ENCODE measurements at regions not wholly inside any gene's neighbourhood (a gene's known extent, or its start where the extent isn't known, plus 50 kb on each side); places are given as distances from the start of the nearest gene placed in this dataset.
"Not testable (repeated sequence)": the region's sequence is repeated elsewhere in the genome, so short reads cannot be mapped to it uniquely, and the experiment has no call there.

GRCh38 chr20:19901226-19901625 lies 115.9 kb upstream of the NAA20 start:
- no peak for DNase-seq

GRCh38 chr20:19903168-19903811 lies 113.9 kb upstream of the NAA20 start:
- peak in 1 of 5 experiments; percentile 58 for DNase-seq

DNA sequence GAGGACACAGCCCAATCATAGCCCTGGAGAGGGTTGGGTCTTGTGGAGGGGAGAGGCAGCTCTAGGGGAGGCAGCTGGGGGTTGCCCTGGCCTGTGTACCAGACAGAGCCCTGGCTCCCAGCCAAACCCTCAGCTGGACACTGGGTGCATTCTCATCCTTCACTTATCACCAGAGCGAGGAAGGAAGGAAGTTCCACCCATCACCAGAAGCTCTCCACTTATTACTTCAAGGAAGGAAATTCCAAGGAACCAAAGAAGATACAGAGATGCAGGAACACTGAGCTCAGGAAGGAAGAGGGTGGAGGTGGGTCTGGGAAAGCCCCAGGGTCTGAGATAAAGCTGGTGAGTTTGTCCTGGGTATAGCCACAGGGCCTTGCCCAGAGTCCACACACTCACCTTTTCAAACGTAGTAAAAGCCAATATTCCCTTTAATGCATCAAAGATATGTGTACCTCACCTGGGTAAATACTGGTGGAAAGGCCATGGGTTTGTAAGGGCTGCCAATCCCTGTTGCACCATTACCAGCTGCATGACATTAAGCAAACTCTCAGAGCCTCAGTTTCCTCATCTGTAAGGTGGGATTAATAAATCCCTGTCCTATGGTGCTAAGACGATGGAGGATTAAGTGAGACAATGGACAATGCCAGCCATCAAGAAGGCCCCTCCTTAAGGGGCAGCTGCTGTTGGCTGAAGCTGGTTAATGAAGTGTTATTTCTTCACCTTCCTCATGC lies 109.7 kb upstream of the NAA20 start:
- DNase-seq: no peak

DNA sequence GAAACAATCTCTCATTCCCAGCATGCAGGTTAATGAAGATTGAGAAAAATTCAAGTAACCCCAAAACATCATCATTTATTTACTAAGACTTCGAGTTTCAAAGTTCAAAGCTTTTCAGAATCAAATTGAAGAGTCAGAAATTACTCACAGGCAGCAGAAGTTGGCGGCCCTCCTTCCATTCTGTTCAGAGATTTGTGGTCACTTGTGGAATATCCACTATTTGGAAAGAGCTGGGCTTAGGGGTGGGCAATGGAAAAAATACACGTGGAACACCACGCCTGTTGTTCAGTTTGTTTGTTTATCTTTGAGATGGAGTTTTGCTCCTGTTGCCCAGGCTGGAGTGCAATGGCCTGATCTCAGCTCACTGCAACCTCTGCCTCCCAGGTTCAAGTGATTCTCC lies 108.6 kb upstream of the NAA20 start:
- DNase-seq: no peak

DNA sequence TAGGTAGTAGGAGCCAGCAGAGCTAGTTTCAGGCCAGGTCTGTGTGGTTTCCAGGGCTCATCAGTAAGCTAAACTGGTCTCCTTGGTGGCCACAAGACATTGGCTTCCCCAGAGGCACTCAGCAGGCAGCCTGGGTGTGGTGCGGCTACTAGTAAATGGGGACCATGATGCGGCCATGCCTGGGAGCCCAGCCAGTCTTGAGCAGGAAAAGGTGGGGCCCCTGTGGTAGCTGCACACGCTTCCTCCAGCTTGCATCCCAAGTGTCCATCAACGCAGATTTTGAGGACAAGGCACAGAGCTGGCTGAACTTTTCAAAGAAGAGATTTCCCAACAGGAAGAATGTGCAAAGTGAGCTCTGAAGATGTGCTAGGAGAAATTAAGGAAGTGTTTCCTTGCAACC lies 107.4 kb upstream of the NAA20 start:
- DNase-seq: no peak

- no peak for DNase-seq
Observed at GRCh38 chr20:19911810-19912382, 105.3 kb upstream of the NAA20 start.

GRCh38 chr20:19913349-19913748 lies 103.8 kb upstream of the NAA20 start:
- no peak for DNase-seq

- DNase-seq: no peak
Observed at GRCh38 chr20:19913927-19914614, 103.1 kb upstream of the NAA20 start.

DNA sequence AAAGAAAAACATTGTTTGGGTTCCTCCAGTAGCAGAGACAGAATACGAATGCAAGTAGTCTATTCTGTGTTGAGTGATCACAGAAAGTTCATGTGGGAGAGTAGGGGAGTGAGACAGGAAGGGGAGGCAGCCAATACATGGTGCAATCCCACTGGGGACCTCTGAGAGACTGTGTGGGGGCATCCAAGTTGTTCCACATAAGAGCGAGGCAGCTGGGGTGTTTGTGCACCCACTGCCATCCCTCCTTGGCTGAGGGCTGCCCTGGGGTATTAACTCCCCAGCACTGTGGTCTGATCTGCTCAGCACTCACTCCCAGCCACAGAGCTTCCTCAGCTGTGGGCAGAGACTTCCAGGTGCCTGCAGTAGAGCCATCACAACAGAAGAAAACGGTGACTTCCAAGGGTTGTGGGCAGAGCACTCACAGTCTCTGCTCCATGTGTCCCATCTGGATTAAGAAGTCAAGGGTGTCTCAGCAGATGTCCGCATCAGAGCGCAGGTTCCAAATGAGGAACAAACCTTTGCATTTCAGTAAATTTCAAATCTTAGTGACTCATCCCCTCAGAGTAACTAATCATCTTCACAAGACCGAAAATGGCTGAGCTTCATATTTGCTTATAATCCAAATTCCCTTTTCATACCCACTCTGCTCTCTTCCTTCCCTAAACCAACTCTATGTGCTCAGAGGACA lies 101.9 kb upstream of the NAA20 start:
- no peak for DNase-seq

DNA sequence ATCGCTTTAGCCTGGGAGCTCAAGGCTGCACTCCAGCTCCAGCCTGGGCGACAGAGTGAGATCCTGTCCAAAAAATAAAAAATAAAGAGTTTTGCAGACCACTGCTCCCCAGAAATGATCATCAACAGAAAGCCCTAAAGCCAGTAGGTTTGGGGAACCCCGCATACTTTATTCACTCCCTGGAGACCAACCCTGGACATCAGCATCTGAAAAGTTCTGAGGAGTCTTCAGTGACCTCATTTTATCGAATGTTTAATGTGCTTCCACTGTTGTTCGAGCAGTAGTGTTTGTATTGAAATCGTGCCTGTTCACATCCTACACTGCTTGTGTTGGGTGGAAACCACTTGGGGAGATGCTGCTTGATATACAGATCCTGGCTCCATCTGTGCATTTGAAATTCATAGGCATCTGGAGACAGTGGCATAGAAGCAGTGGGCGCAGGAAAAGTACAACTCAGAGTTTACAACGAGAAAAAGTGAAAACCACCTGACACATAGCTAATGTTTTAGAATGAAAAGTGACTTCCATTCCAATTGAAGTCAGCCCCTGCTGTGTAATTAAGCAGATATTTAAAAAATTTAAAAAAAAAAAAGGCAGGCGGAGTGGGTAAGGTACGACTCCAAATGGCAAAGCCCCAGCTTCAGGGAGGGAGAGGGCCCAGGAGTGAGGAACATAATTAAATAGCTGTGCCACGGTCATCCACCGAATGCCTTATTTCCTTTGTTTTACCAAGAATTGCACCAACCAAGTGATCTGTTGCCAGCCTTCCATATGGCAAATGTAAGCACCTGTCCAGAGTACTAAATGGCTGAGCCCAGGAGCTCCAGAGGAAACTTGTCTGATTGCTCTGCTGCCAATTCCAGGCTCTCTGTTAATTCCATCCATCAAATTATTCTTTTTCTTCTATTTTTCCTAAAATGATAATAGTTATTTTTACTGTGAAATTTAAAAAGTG lies 100.4 kb upstream of the NAA20 start:
- no peak for DNase-seq

GRCh38 chr20:19918965-19919329 lies 98.2 kb upstream of the NAA20 start:
- no peak for DNase-seq

DNA sequence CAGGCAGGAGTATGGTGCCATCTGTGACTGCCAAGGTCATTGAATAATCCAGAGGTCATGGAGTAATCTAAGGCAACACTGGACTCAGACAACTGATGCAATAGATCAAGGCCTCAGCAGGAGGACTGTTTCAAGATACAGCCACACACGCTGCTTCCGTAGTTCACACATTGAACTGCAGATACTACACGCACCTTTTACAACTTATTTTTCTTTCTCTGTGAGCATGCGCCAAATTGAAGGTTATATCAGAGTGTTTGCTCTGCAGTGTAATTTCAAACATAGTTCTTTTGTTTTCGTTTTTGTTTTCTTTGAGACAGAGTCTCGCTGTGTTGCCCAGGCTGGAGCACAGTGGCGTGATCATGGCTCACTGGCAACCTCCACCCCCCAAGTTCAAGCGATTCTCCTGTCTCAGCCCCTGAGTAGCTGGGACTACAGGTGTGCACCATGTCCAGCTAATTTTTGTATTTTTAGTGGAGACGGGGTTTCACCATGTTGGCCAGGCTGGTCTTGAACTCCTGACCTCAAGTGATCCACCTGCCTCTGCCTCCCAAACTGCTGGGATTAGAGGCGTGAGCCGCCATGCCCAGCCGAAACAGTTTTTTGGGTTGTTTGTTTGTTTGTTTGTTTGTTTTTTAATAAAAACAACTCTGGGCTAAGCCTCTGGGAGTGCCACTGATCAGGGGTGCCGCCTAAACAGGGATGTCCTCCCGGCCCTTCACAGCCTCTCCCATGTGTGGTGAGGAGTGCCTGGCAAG lies 96.6 kb upstream of the NAA20 start:
- DNase-seq: no peak

DNA sequence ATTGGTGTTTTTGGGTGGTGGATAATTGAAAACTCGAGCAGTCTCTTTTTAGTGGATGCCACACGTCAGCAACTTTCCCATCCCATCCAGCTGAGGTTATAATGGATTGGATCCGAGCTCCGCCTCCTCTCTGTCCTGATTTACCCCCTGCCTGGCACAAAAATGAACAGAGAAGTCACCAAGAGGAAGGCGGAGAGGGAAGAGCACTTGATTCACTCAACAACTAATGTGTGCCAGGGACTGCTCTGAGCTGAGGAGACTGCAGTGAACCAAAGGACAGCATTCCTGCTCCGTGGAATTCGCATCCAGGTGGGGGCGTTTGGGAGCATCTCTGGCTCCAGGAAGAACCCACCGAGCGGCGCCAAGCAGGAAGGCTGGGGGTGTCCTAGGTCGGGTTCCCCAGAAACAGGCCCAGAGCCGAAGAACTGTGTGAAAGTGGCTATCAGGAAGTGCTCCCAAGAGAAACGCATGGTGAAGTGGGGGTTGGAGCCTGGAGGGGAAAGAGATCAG lies 95.8 kb upstream of the NAA20 start:
- no peak for DNase-seq

DNA sequence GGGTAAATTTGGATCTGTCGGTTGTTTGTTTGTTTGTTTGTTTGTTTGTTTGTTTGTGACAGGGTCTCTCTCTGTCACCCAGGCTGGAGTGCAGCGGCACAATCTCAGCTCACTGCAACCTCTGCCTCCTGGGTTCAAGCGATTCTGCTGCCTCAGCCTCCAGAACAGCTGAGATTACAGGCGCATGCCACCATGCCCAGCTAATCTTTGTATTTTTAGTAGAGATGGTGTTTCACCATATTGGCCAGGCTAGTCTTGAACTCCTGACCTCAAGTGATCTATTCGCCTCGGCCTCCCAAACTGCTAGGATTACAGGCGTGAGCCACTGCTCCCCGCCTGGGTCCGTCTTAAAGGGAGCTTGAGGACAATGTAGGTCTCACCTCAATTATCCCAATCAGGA lies 95.3 kb upstream of the NAA20 start:
- DNase-seq: not testable (repeated sequence)

- DNase-seq: no peak
Observed at GRCh38 chr20:19922716-19923115, 94.4 kb upstream of the NAA20 start.

- DNase-seq: no peak
Observed at GRCh38 chr20:19923762-19924161, 93.4 kb upstream of the NAA20 start.

- no peak for DNase-seq
Observed at GRCh38 chr20:19924255-19924654, 92.9 kb upstream of the NAA20 start.

DNA sequence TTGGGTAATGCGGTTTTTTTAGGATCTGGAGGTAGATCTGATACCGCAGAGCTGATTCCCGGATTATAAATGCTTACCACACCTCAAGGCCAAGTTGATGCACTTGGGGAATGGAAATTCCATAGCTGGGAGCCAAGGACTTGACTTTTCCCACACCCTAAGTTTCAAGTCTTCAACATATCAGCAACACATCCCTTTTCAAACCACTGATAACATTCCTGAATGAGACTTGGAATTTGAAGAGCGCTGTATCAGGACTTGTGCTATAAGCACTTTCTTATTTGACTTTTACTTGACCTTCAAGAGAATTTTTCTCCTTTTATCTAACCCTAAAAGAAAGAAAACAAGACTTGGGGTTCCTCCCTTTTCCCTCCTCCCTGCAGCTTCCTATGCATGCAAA lies 90.6 kb upstream of the NAA20 start:
- DNase-seq: no peak

GRCh38 chr20:19928328-19929011 lies 88.7 kb upstream of the NAA20 start:
- DNase-seq: no peak

GRCh38 chr20:19929012-19929360 lies 88.2 kb upstream of the NAA20 start:
- DNase-seq: no peak
